Fibroblast of lung (primary cell): ENCODE measurements at regions not wholly inside any gene's neighbourhood (a gene's known extent, or its start where the extent isn't known, plus 50 kb on each side); places are given as distances from the start of the nearest gene placed in this dataset.

Source experiments
- DNase-seq, 2 donors: peaks; one replicate each; pipeline versions ENCODE4 v3.0.0 to v3.0.0-alpha.2; 2010; ENCODE audit warnings: low read depth in 2 of 2
- H2AFZ ChIP-seq: 2 replicates; pipeline ENCODE4 v1.5.1; 2012; ENCODE audit warnings: low read length, control low read depth, inconsistent platforms
- H3K27ac ChIP-seq: 2 replicates; pipeline ENCODE4 v1.5.1; 2011; ENCODE audit warnings: low read length, control low read depth; ENCODE audit not compliant: insufficient read depth
- H3K27me3 ChIP-seq: 2 replicates; pipeline ENCODE4 v1.5.1; 2011; ENCODE audit warnings: mild to moderate bottlenecking, low read length; ENCODE audit not compliant: control insufficient read depth, insufficient read depth
- H3K36me3 ChIP-seq: 2 replicates; pipeline ENCODE4 v1.5.1; 2011; ENCODE audit warnings: low read length; ENCODE audit not compliant: control insufficient read depth, insufficient read depth
- H3K4me1 ChIP-seq: 2 replicates; pipeline ENCODE4 v1.5.1; 2011; ENCODE audit warnings: low read length; ENCODE audit not compliant: control insufficient read depth, insufficient read depth; ENCODE audit errors: extremely low read depth
- H3K4me2 ChIP-seq: 2 replicates; pipeline ENCODE4 v1.5.1; 2011; ENCODE audit warnings: low read length, control low read depth; ENCODE audit not compliant: insufficient read depth; ENCODE audit errors: extremely low read depth
- H3K4me3 ChIP-seq, 4 experiments: fragments of 200-600 bp in 1 of 4; sonication (generic) in 1 of 4; replicated peaks in 1 of 4; 2 replicates each; pipeline ENCODE4 v1.5.1; 2011 to 2016; ENCODE audit warnings: low read length in 4 of 4, low read depth in 3 of 4, mild to moderate bottlenecking in 3 of 4, control low read depth in 2 of 4, inconsistent platforms in 1 of 4, mixed read lengths in 1 of 4; ENCODE audit not compliant: insufficient read depth in 1 of 4; ENCODE audit errors: control extremely low read depth in 1 of 4
- H3K79me2 ChIP-seq: 2 replicates; pipeline ENCODE4 v1.5.1; 2012; ENCODE audit warnings: mild to moderate bottlenecking, low read length, inconsistent platforms; ENCODE audit not compliant: control insufficient read depth, insufficient read depth
- H3K9ac ChIP-seq: 2 replicates; pipeline ENCODE4 v1.5.1; 2011; ENCODE audit warnings: mild to moderate bottlenecking, low read length, control low read depth; ENCODE audit not compliant: insufficient read depth
- H3K9me3 ChIP-seq: 2 replicates; pipeline ENCODE4 v1.5.1; 2012; ENCODE audit warnings: low read depth, low read length; ENCODE audit not compliant: control insufficient read depth, insufficient read depth
- H4K20me1 ChIP-seq: 2 replicates; pipeline ENCODE4 v1.5.1; 2011; ENCODE audit warnings: low read length; ENCODE audit not compliant: control insufficient read depth, insufficient read depth; ENCODE audit errors: extremely low read depth
- EZH2 ChIP-seq: IDR thresholded peaks from 2 replicates; pipeline ENCODE4 v1.5.1; 2012; ENCODE audit warnings: low read length, control low read depth, mild to moderate bottlenecking; ENCODE audit errors: missing control alignments
- TF ChIP-seq, protein P1 (sequence below), 2 donors: IDR thresholded peaks in 1 of 2; conservative IDR thresholded peaks in 1 of 2; 1 replicate in 1 of 2; 2 replicates in 1 of 2; pipeline ENCODE4 v1.5.1; 2011 to 2012; ENCODE audit warnings: low read length in 2 of 2, control low read depth in 1 of 2, inconsistent platforms in 1 of 2, low read depth in 1 of 2, mild to moderate bottlenecking in 1 of 2

DNA sequence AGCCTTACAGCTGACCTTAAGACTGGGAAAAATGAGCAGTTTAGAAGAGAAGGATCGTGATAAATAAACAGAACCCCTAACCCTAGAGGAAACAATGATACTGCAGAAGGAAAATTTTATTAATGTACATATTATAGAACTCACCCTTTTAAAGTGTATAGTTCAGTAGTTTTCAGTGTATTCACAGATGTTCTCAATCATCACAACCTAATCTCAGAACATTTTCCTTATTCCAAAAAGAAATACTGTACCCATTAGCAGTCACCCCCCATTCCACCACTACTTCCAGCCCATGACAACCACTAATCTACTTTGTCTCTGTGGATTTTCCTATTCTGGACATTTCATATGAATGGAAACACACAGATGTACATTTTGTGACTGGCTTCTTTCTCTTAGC is 90.2 kb upstream of the AGTR1 start:
- DNase-seq = no peak
- Histone ChIP-seq H3K79me2 (no peaks in the 10 kb centered on the region), H3K4me3 (no peak overlapping the region), H3K9ac (no peak overlapping the region), H3K27ac (no peak overlapping the region), H3K27me3 (no peaks in the 10 kb centered on the region), H3K4me2 (no peak overlapping the region), H3K4me1 (peaks cover under 1% of the 10 kb centered on the region), H3K9me3 (no peaks in the 10 kb centered on the region), H2AFZ (no peak overlapping the region), H4K20me1 (no peaks in the 10 kb centered on the region), H3K36me3 (no peaks in the 10 kb centered on the region)
- TF ChIP-seq, protein P1, sequence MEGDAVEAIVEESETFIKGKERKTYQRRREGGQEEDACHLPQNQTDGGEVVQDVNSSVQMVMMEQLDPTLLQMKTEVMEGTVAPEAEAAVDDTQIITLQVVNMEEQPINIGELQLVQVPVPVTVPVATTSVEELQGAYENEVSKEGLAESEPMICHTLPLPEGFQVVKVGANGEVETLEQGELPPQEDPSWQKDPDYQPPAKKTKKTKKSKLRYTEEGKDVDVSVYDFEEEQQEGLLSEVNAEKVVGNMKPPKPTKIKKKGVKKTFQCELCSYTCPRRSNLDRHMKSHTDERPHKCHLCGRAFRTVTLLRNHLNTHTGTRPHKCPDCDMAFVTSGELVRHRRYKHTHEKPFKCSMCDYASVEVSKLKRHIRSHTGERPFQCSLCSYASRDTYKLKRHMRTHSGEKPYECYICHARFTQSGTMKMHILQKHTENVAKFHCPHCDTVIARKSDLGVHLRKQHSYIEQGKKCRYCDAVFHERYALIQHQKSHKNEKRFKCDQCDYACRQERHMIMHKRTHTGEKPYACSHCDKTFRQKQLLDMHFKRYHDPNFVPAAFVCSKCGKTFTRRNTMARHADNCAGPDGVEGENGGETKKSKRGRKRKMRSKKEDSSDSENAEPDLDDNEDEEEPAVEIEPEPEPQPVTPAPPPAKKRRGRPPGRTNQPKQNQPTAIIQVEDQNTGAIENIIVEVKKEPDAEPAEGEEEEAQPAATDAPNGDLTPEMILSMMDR (conservative IDR thresholded peaks at IDR 0.05 in 1 of 2, IDR thresholded peaks at IDR 0.05 in 1 of 2; ENCODE audit: low read depth in 1 of 2, low read length in 2 of 2) = no peak
- no peak for TF ChIP-seq EZH2

DNA sequence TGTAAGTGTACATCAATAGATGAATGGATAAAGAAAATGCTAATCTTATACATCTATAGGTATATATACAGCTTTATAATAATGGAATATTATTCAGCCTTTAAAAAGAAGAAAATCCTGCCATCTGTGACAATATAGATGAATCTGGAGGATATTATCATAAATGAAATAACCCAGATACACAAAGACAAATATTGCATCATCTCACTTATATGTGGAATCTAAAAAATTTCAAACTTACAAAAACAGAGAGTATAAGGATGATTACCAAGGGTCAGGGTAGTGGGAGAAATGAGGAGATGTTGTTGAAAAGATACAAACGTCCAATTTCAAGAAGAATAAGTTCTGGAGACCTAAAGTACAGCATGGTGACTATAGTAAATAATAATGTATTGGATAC is 85.4 kb upstream of the AGTR1 start:
- Histone ChIP-seq H3K79me2 (no peaks in the 10 kb centered on the region), H3K27ac (no peak overlapping the region), H2AFZ (no peak overlapping the region), H3K9ac (no peak overlapping the region), H3K27me3 (no peaks in the 10 kb centered on the region), H3K4me3 (no peak overlapping the region), H3K4me1 (no peaks in the 10 kb centered on the region), H3K4me2 (no peak overlapping the region), H3K36me3 (no peaks in the 10 kb centered on the region), H3K9me3 (no peaks in the 10 kb centered on the region), H4K20me1 (no peaks in the 10 kb centered on the region)
- no peak for TF ChIP-seq EZH2
- TF ChIP-seq, protein P1 (conservative IDR thresholded peaks at IDR 0.05 in 1 of 2, IDR thresholded peaks at IDR 0.05 in 1 of 2; ENCODE audit: low read depth in 1 of 2, low read length in 2 of 2) = no peak
- DNase-seq = no peak

DNA sequence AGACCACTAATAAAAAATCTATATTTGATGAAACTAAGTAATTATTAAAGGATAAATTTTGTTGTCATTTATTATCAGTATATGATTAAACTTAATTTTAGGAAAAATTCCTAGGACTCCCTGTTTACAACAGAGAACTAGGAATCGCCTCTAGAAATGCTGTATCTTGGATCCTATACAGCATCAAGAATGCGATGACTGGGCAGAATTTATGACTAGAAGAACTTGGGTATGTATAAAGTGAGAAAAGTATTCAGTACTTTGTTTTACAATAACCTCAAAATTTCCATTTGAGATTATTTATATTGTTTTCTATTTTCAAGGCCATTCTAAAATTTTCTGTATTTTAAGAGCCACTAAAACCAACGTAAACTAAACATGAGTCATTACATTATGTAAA is 82.3 kb upstream of the AGTR1 start:
- Histone ChIP-seq H3K4me3 (no peak overlapping the region), H3K36me3 (no peaks in the 10 kb centered on the region), H3K4me2 (no peak overlapping the region), H3K79me2 (no peaks in the 10 kb centered on the region), H4K20me1 (no peaks in the 10 kb centered on the region), H2AFZ (no peak overlapping the region), H3K9me3 (no peaks in the 10 kb centered on the region), H3K27ac (no peak overlapping the region), H3K27me3 (no peaks in the 10 kb centered on the region), H3K9ac (no peak overlapping the region), H3K4me1 (no peaks in the 10 kb centered on the region)
- DNase-seq = no peak
- TF ChIP-seq, protein P1 (conservative IDR thresholded peaks at IDR 0.05 in 1 of 2, IDR thresholded peaks at IDR 0.05 in 1 of 2; ENCODE audit: low read depth in 1 of 2, low read length in 2 of 2) = no peak
- no peak for TF ChIP-seq EZH2
